Esophagus squamous epithelium (tissue), 5 donors: ENCODE measurements at regions not wholly inside any gene's neighbourhood (a gene's known extent, or its start where the extent isn't known, plus 50 kb on each side); places are given as distances from the start of the nearest gene placed in this dataset.

Experiments
- DNase-seq: peaks from one replicate; lab custom pipeline; 2025; lab: John Stamatoyannopoulos, UW
- H3K27ac ChIP-seq, 4 donors: fragments of 200-600 bp; sonication (generic); one replicate each; pipeline ENCODE4 v1.5.1; 2016 to 2019; ENCODE audit warnings: mild to moderate bottlenecking in 1 of 4
- H3K27me3 ChIP-seq, 4 donors: fragments of 200-600 bp; sonication (generic); 1 replicate in 3 of 4; 2 replicates in 1 of 4; pipeline versions ENCODE4 v1.5.1 to v1.6.0; 2017 to 2021; ENCODE audit warnings: antibody characterized with exemption in 1 of 4
- H3K36me3 ChIP-seq, 3 donors: fragments of 200-600 bp; sonication (generic); one replicate each; pipeline ENCODE4 v1.5.1; 2016 to 2019
- H3K4me1 ChIP-seq, 3 donors: fragments of 200-600 bp; sonication (generic); one replicate each; pipeline ENCODE4 v1.5.1; 2017 to 2019
- H3K4me3 ChIP-seq, 4 donors: fragments of 200-600 bp; sonication (generic); 1 replicate in 3 of 4; 2 replicates in 1 of 4; pipeline ENCODE4 v1.5.1; 2016 to 2019; ENCODE audit warnings: mild to moderate bottlenecking in 2 of 4, moderate library complexity in 1 of 4
- H3K9me3 ChIP-seq, 3 donors: fragments of 200-600 bp; sonication (generic); one replicate each; pipeline ENCODE4 v1.5.1; 2016 to 2019
- CTCF ChIP-seq, 6 experiments: fragments of 450-650 bp in 4 of 6; fragments of 200-600 bp in 2 of 6; sonication (generic) in 2 of 6; IDR thresholded peaks; one replicate each; pipeline ENCODE4 v1.5.1; 2016 to 2019; ENCODE audit warnings: antibody characterized with exemption in 6 of 6, mild to moderate bottlenecking in 4 of 6, moderate library complexity in 4 of 6
- POLR2A ChIP-seq, 4 donors: fragments of 450-650 bp; IDR thresholded peaks; one replicate each; pipeline ENCODE4 v1.6.1; 2017; ENCODE audit warnings: antibody characterized with exemption in 4 of 4, mild to moderate bottlenecking in 4 of 4, moderate library complexity in 3 of 4
- WGBS, 2 donors: methylation state at CpG; one replicate each; pipeline ENCODE4 v1.1.5; 2018; 5-methylcytosine and 5-hydroxymethylcytosine counted together
- intact Hi-C: fragments of 100-400 bp; cut with DNase I; formaldehyde crosslinking; loops from one replicate; pipeline ENCODE4 v1.15.0; 2022
- donor health status: DM: yes; HTN: yes; CAD: no.

DNA sequence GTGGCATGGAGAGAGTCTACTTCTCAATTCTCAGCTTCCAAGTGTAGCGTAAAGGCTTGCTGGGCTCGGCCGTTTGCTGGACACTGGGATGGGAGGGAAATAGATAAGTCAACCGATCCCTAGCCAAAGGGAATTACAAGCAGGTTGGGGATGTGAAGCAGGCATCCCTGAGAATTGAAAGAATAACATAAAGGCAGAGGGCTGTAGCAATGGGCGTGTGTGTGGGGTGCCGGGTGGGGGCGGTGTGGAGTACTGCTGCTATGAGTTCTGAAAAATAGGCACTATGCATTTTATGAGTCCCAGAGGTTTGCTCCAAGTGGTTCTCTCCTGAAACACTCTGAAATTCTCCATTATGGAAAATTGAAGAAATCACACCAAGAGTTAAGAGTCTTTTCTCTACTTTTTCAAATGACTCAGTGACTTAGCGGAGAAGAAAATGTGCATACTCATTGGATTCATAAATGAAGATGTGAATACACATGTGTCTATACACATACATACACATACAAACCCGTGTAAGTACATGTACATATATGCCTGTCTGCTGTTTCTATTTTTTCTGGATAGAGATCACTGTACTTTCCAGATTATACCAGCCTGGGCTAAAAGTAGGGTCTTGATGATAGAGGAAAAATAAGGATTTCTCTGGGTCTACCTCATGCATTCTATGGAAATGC, 65.4 kb downstream of the ADRA2A start:
- Histone ChIP-seq H3K27ac (no peak overlapping the region), H3K9me3 (no peaks in the 10 kb centered on the region), H3K4me1 (no peaks in the 10 kb centered on the region), H3K36me3 (no peaks in the 10 kb centered on the region), H3K27me3 (peaks cover 0 to 27% (median 0%) of the 10 kb centered on the region in 4 donors), H3K4me3 (no peak overlapping the region)
- DNase-seq: no peak
- TF ChIP-seq POLR2A (IDR thresholded peaks at IDR 0.05) (no peak), CTCF (IDR thresholded peaks at IDR 0.05) (no peak)
- intact Hi-C loops: no loop called here
- 66 to 69% methylated on average over 9 of the region's 9 CpGs for WGBS, 2 donors

DNA sequence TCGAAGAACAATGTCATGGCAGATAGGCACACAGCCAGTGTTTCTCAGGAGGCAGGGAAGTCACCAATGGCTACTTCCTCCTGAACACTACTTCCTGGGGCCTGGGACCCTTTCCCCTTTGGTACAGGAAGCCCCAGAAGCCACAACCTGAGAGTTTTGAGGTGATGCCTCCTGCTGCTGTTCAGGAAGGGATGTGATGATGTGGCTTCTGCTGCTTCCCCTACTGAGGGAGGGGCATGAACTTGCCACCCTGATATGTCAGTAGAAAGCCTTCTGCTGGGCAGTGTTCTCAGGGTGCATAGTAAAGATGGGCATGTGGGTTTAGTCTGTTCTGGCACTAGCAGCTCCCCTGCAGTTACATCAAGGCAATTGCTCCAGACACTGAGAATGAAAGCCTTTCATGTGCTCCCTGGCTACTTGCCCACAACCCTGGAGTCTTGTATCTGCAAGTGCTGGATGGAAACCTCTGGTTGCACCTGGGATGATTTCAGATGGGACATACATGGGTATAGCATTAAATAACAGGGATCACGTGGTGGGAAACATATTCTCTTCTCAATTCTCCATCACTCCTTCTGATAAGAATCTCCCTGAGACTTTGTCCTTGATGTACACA, 69.3 kb downstream of the ADRA2A start:
- no peaks in the 10 kb centered on the region for H3K36me3 ChIP-seq
- no peak overlapping the region for H3K27ac ChIP-seq
- no peak for TF ChIP-seq CTCF (IDR thresholded peaks at IDR 0.05)
- TF ChIP-seq POLR2A (IDR thresholded peaks at IDR 0.05): no peak
- intact Hi-C loops: no loop called here
- H3K4me3 ChIP-seq: no peak overlapping the region
- no peaks in the 10 kb centered on the region for H3K9me3 ChIP-seq
- 9 to 57% methylated on average over 1 to 2 of the region's 2 CpGs for WGBS, 2 donors
- no peak for DNase-seq
- H3K4me1 ChIP-seq: no peaks in the 10 kb centered on the region
- peaks cover 0 to 16% (median 0%) of the 10 kb centered on the region in 4 donors for H3K27me3 ChIP-seq

DNA sequence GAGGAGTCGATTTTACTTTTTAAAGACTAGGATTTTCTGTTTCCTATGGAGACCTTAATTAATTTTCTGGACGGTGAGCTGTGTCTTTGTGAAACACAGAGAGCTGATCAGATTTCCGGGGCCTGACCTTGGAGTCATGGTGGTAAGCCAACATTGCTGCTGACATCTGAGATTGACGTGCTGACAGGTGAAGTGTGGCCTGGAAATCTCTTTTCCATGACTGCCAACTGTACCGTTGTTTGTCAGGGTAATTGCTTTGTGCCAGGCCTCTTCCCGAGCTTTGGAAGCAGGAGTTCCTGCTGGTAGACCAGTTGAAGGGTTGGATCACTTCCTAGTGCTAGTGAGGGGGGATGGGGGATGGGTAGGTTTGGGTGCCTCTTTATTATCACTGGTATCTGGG, 71.2 kb downstream of the ADRA2A start:
- H3K4me3 ChIP-seq: no peak overlapping the region
- no peaks in the 10 kb centered on the region for H3K4me1 ChIP-seq
- intact Hi-C loops: no loop called here
- WGBS, 2 donors: 38 to 42% methylated on average over 5 to 6 of the region's 6 CpGs
- DNase-seq: no peak
- TF ChIP-seq POLR2A (IDR thresholded peaks at IDR 0.05) (no peak), CTCF (IDR thresholded peaks at IDR 0.05) (no peak)
- H3K27me3 ChIP-seq: peaks cover 0 to 4% (median 0%) of the 10 kb centered on the region in 4 donors
- no peak overlapping the region for H3K27ac ChIP-seq
- no peaks in the 10 kb centered on the region for H3K36me3 ChIP-seq
- H3K9me3 ChIP-seq: no peaks in the 10 kb centered on the region

DNA sequence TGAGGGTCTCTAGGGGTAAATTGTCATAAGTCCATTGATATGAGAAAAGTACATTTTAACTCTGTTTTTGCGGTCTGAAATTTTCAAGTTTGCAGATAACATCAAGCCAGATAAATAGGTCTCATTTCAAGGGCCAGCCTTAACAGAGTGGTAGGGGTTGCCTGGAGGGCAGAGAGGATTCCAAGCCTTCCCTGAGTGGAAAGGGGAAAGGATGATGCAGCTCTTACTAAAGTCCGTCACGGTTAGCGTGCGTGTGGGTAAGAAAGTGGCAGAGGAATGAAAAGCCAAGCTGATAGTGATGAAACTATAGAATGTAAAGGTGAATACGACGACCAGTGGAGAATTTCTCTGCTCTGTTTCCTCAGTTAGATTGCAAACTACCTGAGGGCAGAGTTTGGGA, 71.6 kb downstream of the ADRA2A start:
- H3K27me3 ChIP-seq: peaks cover 0 to 4% (median 0%) of the 10 kb centered on the region in 4 donors
- no peak for DNase-seq
- H3K27ac ChIP-seq: no peak overlapping the region
- no peaks in the 10 kb centered on the region for H3K36me3 ChIP-seq
- no peaks in the 10 kb centered on the region for H3K9me3 ChIP-seq
- TF ChIP-seq POLR2A (IDR thresholded peaks at IDR 0.05): no peak
- TF ChIP-seq CTCF (IDR thresholded peaks at IDR 0.05): no peak
- WGBS, 2 donors: 90% methylated on average over 7 of the region's 7 CpGs
- no peak overlapping the region for H3K4me3 ChIP-seq
- H3K4me1 ChIP-seq: no peaks in the 10 kb centered on the region
- intact Hi-C loops: no loop called here

DNA sequence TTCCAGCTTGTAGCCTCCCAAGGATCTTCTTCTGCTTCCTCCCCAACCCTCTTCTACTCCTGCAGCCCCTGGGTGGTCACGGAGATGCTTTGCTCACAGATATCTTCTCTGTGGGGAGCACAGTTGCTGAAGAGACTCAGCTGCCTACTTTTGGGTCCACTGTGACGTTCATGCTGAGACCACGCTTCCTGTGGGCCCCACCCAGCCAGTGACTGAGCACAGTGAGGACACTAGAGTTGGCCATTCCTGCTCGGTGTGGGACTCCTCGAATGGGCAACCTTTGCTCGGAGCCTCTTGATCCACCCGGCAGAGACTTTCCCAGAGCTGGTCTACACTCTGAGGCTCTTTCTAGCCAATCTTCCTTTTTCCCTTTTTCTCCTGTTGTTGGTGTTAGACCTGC, 73.9 kb downstream of the ADRA2A start:
- Histone ChIP-seq H3K4me3 (no peak overlapping the region), H3K27ac (no peak overlapping the region), H3K27me3 (peaks cover 0 to 6% (median 0%) of the 10 kb centered on the region in 4 donors), H3K4me1 (no peaks in the 10 kb centered on the region), H3K36me3 (no peaks in the 10 kb centered on the region), H3K9me3 (no peaks in the 10 kb centered on the region)
- intact Hi-C loops: no loop called here
- no peak for TF ChIP-seq CTCF (IDR thresholded peaks at IDR 0.05)
- TF ChIP-seq POLR2A (IDR thresholded peaks at IDR 0.05): no peak
- 85 to 88% methylated on average over 6 of the region's 7 CpGs for WGBS, 2 donors
- no peak for DNase-seq
